ENCODE measurements at regions not wholly inside any gene's neighbourhood (a gene's known extent, or its start where the extent isn't known, plus 50 kb on each side); places are given as distances from the start of the nearest gene placed in this dataset.

- TF ChIP-seq CTCF (IDR thresholded peaks at IDR 0.05; ENCODE audit: insufficient read depth, low read length) (no peak), POLR2AphosphoS5 (IDR thresholded peaks at IDR 0.05; ENCODE audit: low read depth) (no peak), GABPA (IDR thresholded peaks at IDR 0.05; ENCODE audit: low read depth) (no peak)
These were observed 103.7 kb downstream of the ZNF92 start for GRCh38 chr7:65477326-65477725.

Measured in HL-60 (cell line).